GM18508 (cell line): ENCODE measurements at regions not wholly inside any gene's neighbourhood (a gene's known extent, or its start where the extent isn't known, plus 50 kb on each side); places are given as distances from the start of the nearest gene placed in this dataset.

ENCODE experiments used
- ATAC-seq: cut with Tn5 transposase; IDR thresholded peaks from one replicate; pipeline ENCODE4 v1.9.1; 2021; ENCODE audit warnings: moderate number of reproducible peaks; ENCODE audit not compliant: insufficient read depth, unreplicated experiment

- ATAC-seq, result no peak
Measured at GRCh38 chr10:89829262-89829886, 128.0 kb downstream of the KIF20B start.

GRCh38 chr10:89829887-89830269 is 128.5 kb downstream of the KIF20B start:
- no peak for ATAC-seq

GRCh38 chr10:89830624-89831023 is 129.2 kb downstream of the KIF20B start:
- ATAC-seq, result no peak

GRCh38 chr10:89836840-89837164 is 135.4 kb downstream of the KIF20B start:
- no peak for ATAC-seq

DNA sequence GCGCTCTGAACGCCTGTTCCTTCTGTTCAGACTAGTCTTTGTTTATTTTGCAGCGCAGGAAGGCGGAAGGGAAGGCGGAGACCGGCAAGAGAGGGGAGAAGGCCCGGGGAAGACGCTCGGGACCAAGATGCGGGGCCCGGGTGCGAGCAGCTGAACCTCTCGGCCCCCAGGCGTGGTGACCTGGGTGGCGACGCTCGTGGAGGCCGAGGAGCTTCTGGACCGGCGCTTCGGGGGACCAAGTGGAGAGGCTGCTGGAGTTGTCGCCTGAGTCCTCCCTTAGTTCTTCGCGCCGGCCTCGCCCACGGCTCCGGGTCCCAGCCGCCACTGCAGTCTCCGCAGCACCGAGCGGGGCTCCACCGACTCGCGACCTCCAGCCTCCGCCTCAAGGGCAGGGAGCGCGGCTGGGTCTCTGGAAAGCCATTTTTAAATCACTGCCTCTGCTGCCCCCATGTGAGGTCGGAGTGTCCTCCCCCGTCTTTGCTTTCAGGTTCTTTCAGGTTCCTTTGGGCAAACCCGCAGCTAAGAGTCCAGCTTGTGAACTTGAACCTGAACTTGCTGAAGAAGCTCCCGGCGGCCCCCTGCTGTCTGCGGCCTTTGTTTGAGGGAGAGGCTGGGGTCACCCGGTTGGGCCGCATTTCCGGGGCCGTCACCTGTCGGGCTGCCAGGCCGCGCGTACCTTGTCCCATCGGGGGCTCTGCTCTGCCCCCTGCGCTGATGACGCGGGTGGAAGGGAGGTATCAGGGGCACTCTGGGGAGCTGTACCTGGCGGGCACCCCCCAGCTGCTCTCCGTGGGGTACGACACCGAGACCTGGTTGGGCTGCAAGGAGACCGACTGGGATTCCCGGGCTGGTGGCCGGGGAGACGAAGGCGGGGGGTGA is 136.0 kb downstream of the KIF20B start:
- no peak for ATAC-seq

GRCh38 chr10:89838044-89838615 is 136.7 kb downstream of the KIF20B start:
- ATAC-seq, result no peak

- ATAC-seq, result no peak
Measured at GRCh38 chr10:89845541-89846280, 144.3 kb downstream of the KIF20B start.

- ATAC-seq, result no peak
Measured at GRCh38 chr10:89846281-89846630, 144.9 kb downstream of the KIF20B start.

DNA sequence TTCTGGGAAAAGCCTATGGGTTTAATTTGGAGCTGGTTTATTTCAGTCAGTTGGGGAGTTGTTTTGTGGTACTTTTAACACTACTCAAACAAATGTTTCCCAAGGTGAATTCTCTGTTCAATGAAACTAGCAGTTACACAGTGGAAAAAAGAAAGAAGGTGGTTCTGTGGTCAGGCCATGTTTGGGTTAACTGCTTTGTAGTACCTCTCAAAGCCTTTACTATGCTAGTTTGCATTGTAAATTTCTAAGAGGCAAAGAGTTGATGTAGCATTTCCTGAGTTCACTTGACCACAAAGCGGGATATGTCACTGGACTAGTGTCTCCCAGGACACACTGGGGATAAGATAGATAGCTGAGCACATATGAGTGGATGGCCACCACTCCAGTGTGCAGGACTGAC is 145.4 kb downstream of the KIF20B start:
- ATAC-seq, result no peak

DNA sequence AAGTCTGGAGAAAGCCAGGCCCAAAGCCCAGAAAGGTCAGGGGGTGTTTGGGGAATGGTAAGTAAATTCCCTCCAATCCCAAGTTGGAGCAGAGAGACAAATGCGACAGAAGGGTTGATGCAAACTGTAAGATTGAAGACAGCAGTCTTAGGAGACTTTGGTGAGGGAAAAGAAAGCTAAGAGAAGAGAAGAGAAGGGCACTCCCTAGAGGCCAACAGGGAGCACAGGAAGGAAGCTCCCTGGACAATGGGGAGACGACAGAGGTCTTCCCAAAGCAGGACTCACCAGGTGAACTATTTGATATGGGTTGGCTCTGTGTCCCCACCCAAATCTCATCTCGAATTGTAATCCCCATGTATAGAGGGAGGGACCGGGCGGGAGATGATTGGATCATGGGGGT is 151.5 kb downstream of the KIF20B start:
- ATAC-seq, result no peak

GRCh38 chr10:89853781-89854191 is 152.4 kb downstream of the KIF20B start:
- no peak for ATAC-seq

GRCh38 chr10:89857431-89858042 is 156.1 kb downstream of the KIF20B start:
- no peak for ATAC-seq

- no peak for ATAC-seq
Measured at GRCh38 chr10:89861199-89861573, 159.8 kb downstream of the KIF20B start.

GRCh38 chr10:89861584-89862301 is 160.4 kb downstream of the KIF20B start:
- no peak for ATAC-seq

DNA sequence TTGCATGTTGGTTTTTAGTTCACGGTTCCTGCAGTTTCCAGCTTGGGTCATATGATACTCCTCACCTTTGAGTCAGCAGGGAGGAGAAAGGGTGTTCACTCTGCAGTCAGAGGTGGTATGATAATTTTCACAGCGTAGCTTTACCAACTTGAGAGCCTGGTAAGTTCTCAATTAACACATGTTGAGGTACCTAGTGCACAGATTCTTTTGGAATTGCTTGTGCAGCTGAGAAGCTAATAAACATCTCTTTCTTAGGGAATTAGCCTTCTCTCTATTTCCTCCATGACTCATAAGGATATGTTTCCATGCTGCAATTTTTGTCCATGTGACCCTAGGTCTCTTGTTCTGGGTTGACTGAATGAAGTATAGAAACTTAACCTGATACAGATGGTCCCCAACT is 166.6 kb downstream of the KIF20B start:
- ATAC-seq, result no peak

DNA sequence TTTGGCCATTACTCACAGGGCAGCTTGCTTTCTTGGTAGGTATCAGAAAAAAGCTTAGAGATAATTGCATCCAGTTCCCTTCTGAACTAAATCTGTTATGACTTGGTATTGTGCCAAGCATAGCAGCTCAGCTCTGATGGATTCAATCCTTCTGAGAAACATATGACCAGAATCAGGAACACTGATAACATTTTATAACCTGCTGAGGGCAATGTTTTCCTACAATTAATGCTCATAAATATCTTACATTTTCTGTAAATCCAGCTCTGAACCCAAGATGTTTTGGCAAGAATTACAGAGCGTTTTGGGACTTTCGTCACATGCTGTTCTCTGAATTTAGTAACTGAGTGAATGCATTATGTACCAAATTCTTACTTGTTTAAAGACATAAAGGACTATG is 167.8 kb downstream of the KIF20B start:
- no peak for ATAC-seq

DNA sequence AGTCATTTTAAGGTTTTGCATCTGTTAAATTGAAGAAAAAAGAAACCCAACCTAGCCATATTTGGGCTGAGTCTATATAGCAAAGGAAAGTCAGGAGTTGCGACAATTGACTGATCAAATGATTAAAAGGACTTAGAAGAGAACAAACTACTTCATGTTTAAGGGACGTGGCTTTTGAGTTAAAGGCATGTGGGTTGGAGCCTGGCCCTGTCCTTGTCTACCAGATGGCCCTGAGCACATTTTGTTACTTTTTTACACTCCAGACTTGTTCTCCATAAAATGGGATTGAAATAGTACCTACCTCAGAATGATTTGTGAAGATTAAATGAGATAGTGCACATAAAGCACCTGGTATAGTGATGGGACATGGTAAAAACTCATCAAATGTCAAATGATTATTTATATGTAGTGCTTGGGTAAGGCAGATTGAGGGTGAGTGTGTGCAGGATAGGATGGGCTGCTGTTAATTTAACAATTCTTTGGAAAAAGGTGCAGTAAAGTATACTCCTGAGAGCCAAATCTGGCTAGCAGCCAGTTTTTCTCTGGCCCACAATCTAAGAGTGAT is 168.3 kb downstream of the KIF20B start:
- no peak for ATAC-seq

DNA sequence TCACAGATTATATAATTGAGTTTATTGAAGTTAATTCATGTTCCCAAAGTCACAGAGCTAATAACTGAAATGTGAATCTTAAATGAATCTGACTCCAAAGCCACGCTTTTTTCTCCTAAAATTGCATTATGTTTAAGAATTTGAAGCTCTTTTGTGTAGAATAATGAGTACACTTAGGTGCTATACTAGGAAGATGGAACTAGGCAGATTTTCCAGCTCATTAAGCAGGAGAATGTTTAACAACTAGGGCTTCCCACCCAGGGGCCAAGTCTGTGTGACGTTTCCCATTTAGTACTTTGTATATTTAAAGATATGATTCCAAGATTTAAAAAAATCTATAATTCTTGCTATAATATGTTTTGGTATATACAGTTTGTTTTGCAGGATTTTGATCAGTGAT is 169.5 kb downstream of the KIF20B start:
- no peak for ATAC-seq

- peak; percentile 94 for ATAC-seq
Measured at GRCh38 chr10:89873055-89873454, 171.7 kb downstream of the KIF20B start.

DNA sequence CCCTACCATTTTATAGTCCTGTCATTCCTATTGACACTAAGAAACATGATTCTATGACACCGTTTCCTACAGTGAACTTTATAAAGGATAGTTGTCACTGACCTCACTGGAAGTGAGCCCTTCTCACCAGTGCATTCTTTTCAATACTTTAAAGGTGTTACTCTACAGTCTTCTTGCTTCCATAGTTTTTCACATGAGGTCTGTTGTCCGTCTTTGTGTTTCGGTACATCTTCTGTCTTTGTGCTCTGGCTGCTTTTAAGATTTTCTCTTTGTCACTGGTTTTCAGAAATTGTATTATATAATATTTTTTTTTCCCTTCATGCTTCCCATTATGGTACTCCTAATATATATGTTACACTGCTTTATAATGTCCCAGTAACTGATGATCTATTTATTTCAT is 174.2 kb downstream of the KIF20B start:
- ATAC-seq, result no peak
